Hepatocyte (in vitro differentiated cells): ENCODE measurements at regions not wholly inside any gene's neighbourhood (a gene's known extent, or its start where the extent isn't known, plus 50 kb on each side); places are given as distances from the start of the nearest gene placed in this dataset.

Experiments used
- DNase-seq: peaks from one replicate; pipeline ENCODE4 v3.0.0-alpha.2; 2016; ENCODE audit warnings: low spot score
- H2AFZ ChIP-seq: fragments of 200-600 bp; sonication (generic); 2 replicates; pipeline ENCODE4 v1.6.0; 2016; ENCODE audit warnings: antibody characterized with exemption, mild to moderate bottlenecking
- H3K27ac ChIP-seq: fragments of 200-600 bp; sonication (generic); 2 replicates; pipeline ENCODE4 v1.5.1; 2016; ENCODE audit warnings: mild to moderate bottlenecking
- H3K27me3 ChIP-seq: fragments of 200-600 bp; sonication (generic); 2 replicates; pipeline ENCODE4 v1.6.1; 2016
- H3K36me3 ChIP-seq: fragments of 200-600 bp; sonication (generic); replicated peaks from 2 replicates; pipeline ENCODE4 v1.5.1; 2016; ENCODE audit warnings: low read depth; ENCODE audit not compliant: insufficient read depth
- H3K4me1 ChIP-seq: fragments of 200-600 bp; sonication (generic); 2 replicates; pipeline ENCODE4 v1.5.1; 2016; ENCODE audit warnings: mild to moderate bottlenecking, moderate library complexity; ENCODE audit not compliant: insufficient read depth
- H3K4me2 ChIP-seq: fragments of 200-600 bp; sonication (generic); 2 replicates; pipeline ENCODE4 v1.6.0; 2016
- H3K4me3 ChIP-seq: fragments of 200-600 bp; sonication (generic); 2 replicates; pipeline ENCODE4 v1.5.1; 2016; ENCODE audit warnings: mild to moderate bottlenecking
- H3K79me2 ChIP-seq: fragments of 200-600 bp; sonication (generic); 2 replicates; pipeline ENCODE4 v1.6.0; 2017; ENCODE audit warnings: mild to moderate bottlenecking
- H3K9me2 ChIP-seq: fragments of 200-600 bp; sonication (generic); replicated peaks from 2 replicates; pipeline ENCODE4 v1.6.0; 2017; ENCODE audit warnings: mild to moderate bottlenecking; ENCODE audit not compliant: insufficient read depth
- H3K9me3 ChIP-seq: fragments of 200-600 bp; sonication (generic); 2 replicates; pipeline ENCODE4 v1.5.1; 2016; ENCODE audit warnings: low read depth, mild to moderate bottlenecking
- H4K20me1 ChIP-seq: fragments of 200-600 bp; sonication (generic); 2 replicates; pipeline ENCODE4 v1.6.0; 2016; ENCODE audit warnings: mild to moderate bottlenecking; ENCODE audit not compliant: insufficient read depth, poor library complexity, severe bottlenecking
- EZH2 ChIP-seq: fragments of 200-600 bp; sonication (generic); IDR thresholded peaks from 2 replicates; pipeline ENCODE4 v1.6.1; 2016; ENCODE audit warnings: antibody characterized with exemption, mild to moderate bottlenecking, borderline replicate concordance
- EZH2phosphoT487 ChIP-seq: fragments of 200-600 bp; sonication (generic); IDR thresholded peaks from one replicate; pipeline ENCODE4 v1.6.1; 2018; ENCODE audit warnings: antibody characterized with exemption, mild to moderate bottlenecking, low read depth, moderate library complexity; ENCODE audit not compliant: unreplicated experiment, severe bottlenecking
- WGBS: methylation state at CpG from one replicate; pipeline ENCODE4 v1.1.6; 2016; ENCODE audit warnings: low lambda C conversion rate; ENCODE audit errors: missing lambda C conversion rate; 5-methylcytosine and 5-hydroxymethylcytosine counted together
- TF ChIP-seq, protein P1 (sequence below): fragments of 200-600 bp; sonication (generic); IDR thresholded peaks from 2 replicates; pipeline ENCODE4 v1.5.1; 2016; ENCODE audit warnings: antibody characterized with exemption, mild to moderate bottlenecking; ENCODE audit not compliant: poor library complexity

DNA sequence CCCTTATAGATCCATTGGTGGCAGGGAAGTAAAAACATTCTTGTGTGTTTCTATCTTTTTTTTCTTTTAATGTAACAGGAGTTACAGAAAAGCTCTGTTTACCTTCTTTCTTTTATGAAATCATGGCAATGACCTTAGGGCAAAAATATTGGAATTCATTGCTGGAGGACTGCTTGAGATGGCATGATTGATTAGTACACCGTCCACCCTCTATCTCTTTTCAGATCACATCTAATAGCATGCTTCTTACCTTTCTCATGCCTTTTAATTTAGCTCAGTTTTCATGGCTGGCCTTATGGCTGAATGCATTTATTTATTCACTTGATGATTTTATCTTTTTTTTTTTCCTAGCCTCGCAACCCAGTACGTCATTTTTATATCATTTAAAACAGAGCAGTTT, 177.6 kb upstream of the CDH20 start:
- Histone ChIP-seq H3K4me3 (no peak overlapping the region), H3K27me3 (no peaks in the 10 kb centered on the region), H3K9me2 (no peaks in the 10 kb centered on the region), H3K4me2 (no peak overlapping the region), H3K27ac (peak overlapping the region; percentile 61), H2AFZ (no peak overlapping the region), H3K79me2 (no peaks in the 10 kb centered on the region), H3K4me1 (no peaks in the 10 kb centered on the region), H3K9me3 (no peaks in the 10 kb centered on the region), H3K36me3 (no peaks in the 10 kb centered on the region), H4K20me1 (no peaks in the 10 kb centered on the region)
- WGBS: 59% methylated on average over 3 of the region's 3 CpGs
- TF ChIP-seq EZH2: no peak
- no peak for TF ChIP-seq EZH2phosphoT487
- TF ChIP-seq, protein P1, sequence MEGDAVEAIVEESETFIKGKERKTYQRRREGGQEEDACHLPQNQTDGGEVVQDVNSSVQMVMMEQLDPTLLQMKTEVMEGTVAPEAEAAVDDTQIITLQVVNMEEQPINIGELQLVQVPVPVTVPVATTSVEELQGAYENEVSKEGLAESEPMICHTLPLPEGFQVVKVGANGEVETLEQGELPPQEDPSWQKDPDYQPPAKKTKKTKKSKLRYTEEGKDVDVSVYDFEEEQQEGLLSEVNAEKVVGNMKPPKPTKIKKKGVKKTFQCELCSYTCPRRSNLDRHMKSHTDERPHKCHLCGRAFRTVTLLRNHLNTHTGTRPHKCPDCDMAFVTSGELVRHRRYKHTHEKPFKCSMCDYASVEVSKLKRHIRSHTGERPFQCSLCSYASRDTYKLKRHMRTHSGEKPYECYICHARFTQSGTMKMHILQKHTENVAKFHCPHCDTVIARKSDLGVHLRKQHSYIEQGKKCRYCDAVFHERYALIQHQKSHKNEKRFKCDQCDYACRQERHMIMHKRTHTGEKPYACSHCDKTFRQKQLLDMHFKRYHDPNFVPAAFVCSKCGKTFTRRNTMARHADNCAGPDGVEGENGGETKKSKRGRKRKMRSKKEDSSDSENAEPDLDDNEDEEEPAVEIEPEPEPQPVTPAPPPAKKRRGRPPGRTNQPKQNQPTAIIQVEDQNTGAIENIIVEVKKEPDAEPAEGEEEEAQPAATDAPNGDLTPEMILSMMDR: no peak
- no peak for DNase-seq

DNA sequence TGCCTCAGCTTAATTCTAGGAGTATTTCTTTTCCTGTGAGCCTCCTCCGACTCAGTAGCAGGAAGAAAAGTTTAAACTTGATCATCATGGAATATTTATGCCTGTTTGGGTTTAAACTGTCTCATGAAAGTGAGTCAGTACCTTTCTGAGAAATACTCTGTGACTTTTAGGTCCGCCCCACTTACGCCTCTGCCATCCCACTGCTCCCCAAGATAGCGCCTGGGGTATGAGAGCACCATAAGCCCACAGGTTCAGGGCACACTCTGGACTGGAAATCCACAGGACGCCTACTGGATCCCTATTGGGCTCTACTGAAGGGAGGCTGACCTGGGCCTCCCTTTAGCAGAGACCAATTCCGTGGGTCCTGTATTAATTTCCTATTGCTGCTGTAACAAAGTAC, 175.8 kb upstream of the CDH20 start:
- Histone ChIP-seq H3K27me3 (no peaks in the 10 kb centered on the region), H3K9me2 (no peaks in the 10 kb centered on the region), H3K4me1 (no peaks in the 10 kb centered on the region), H3K9me3 (no peaks in the 10 kb centered on the region), H4K20me1 (no peaks in the 10 kb centered on the region), H3K27ac (no peak overlapping the region), H3K36me3 (no peaks in the 10 kb centered on the region), H2AFZ (no peak overlapping the region), H3K4me2 (no peak overlapping the region), H3K79me2 (no peaks in the 10 kb centered on the region), H3K4me3 (no peak overlapping the region)
- WGBS: 91% methylated on average over 6 of the region's 6 CpGs
- DNase-seq: no peak
- TF ChIP-seq EZH2 (no peak), EZH2phosphoT487 (no peak)
- TF ChIP-seq, protein P1: no peak

DNA sequence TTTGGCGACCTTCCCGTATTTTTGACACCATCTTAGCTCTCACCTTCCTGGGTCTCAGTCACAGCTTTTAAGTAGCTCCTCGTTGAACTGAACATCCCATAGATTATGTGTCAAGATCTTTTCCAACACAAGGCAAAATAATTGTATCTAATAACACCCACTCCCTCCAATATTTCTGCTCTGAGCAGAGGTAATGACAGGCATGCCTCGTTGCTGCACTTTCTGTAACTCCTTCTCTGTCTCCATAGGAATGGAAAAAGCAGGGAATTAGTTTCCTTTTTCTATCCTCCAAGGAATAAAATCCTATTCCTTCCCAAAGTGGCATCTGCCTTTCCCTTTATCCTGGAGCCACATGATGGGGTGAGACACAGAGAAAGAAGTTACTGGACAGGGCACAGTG, 174.0 kb upstream of the CDH20 start:
- Histone ChIP-seq H3K4me3 (no peak overlapping the region), H3K27ac (no peak overlapping the region), H2AFZ (no peak overlapping the region), H3K36me3 (no peaks in the 10 kb centered on the region), H3K27me3 (no peaks in the 10 kb centered on the region), H3K4me2 (no peak overlapping the region), H3K4me1 (no peaks in the 10 kb centered on the region), H3K9me2 (no peaks in the 10 kb centered on the region), H4K20me1 (no peaks in the 10 kb centered on the region), H3K79me2 (no peaks in the 10 kb centered on the region), H3K9me3 (no peaks in the 10 kb centered on the region)
- WGBS: 85% methylated on average over 4 of the region's 4 CpGs
- TF ChIP-seq, protein P1: no peak
- no peak for TF ChIP-seq EZH2phosphoT487
- TF ChIP-seq EZH2: no peak
- no peak for DNase-seq

DNA sequence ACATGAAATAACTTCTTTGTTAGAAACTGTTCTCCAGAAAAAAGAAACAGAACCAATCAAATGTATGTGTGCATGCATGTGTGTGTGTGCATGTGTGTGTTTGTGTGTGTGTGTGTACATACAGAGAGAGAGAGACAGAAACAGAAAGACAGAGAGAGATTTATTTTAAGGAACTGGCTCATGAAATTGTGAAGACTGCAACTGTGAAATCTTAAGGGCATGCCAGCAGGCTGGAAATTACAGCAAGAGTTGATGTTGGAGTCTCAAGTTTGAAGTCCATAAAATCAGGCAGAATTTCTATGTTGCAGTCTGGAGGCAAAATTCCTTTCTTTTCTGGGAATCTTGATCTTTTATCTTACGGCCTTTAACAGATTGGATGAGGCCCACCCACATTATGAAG, 168.9 kb upstream of the CDH20 start:
- TF ChIP-seq, protein P1: no peak
- TF ChIP-seq EZH2: no peak
- TF ChIP-seq EZH2phosphoT487: no peak
- Histone ChIP-seq H3K4me1 (no peaks in the 10 kb centered on the region), H3K27ac (no peak overlapping the region), H3K4me2 (no peak overlapping the region), H3K27me3 (no peaks in the 10 kb centered on the region), H3K9me3 (no peaks in the 10 kb centered on the region), H3K4me3 (no peak overlapping the region), H4K20me1 (no peaks in the 10 kb centered on the region), H3K79me2 (no peaks in the 10 kb centered on the region), H2AFZ (no peak overlapping the region), H3K36me3 (no peaks in the 10 kb centered on the region), H3K9me2 (no peaks in the 10 kb centered on the region)
- WGBS: 62% methylated on average over 1 of the region's 1 CpG
- DNase-seq: no peak
